HG02571 (cell line): ENCODE measurements at regions not wholly inside any gene's neighbourhood (a gene's known extent, or its start where the extent isn't known, plus 50 kb on each side); places are given as distances from the start of the nearest gene placed in this dataset.
"Not testable (repeated sequence)": the region's sequence is repeated elsewhere in the genome, so short reads cannot be mapped to it uniquely, and the experiment has no call there.

ENCODE experiments used
- ATAC-seq: cut with Tn5 transposase; IDR thresholded peaks from one replicate; pipeline ENCODE4 v1.9.1; 2021; ENCODE audit warnings: mild to moderate bottlenecking, moderate library complexity; ENCODE audit not compliant: unreplicated experiment

GRCh38 chr13:109408591-109409382, 377.6 kb downstream of the IRS2 start:
- no peak for ATAC-seq

GRCh38 chr13:109406376-109406992, 379.9 kb downstream of the IRS2 start:
- no peak for ATAC-seq

GRCh38 chr13:109403012-109403421, 383.4 kb downstream of the IRS2 start:
- ATAC-seq, result no peak

GRCh38 chr13:109401891-109402290, 384.5 kb downstream of the IRS2 start:
- ATAC-seq, result no peak

- no peak for ATAC-seq
Measured at GRCh38 chr13:109401307-109401706, 385.1 kb downstream of the IRS2 start.

- ATAC-seq, result no peak
Measured at GRCh38 chr13:109400624-109401257, 385.6 kb downstream of the IRS2 start.

- ATAC-seq, result no peak
Measured at GRCh38 chr13:109400209-109400608, 386.2 kb downstream of the IRS2 start.

GRCh38 chr13:109398071-109398470, 388.3 kb downstream of the IRS2 start:
- ATAC-seq, result not testable (repeated sequence)

- ATAC-seq, result no peak
Measured at GRCh38 chr13:109397285-109397684, 389.1 kb downstream of the IRS2 start.

- ATAC-seq, result no peak
Measured at GRCh38 chr13:109396266-109396665, 390.1 kb downstream of the IRS2 start.

- no peak for ATAC-seq
Measured at GRCh38 chr13:109395014-109395413, 391.4 kb downstream of the IRS2 start.

- no peak for ATAC-seq
Measured at GRCh38 chr13:109394311-109394988, 391.9 kb downstream of the IRS2 start.

- ATAC-seq, result no peak
Measured at GRCh38 chr13:109393045-109393444, 393.3 kb downstream of the IRS2 start.

- no peak for ATAC-seq
Measured at GRCh38 chr13:109390391-109390790, 396.0 kb downstream of the IRS2 start.

- ATAC-seq, result no peak
Measured at GRCh38 chr13:109389892-109390345, 396.5 kb downstream of the IRS2 start.

- ATAC-seq, result no peak
Measured at GRCh38 chr13:109389456-109389855, 396.9 kb downstream of the IRS2 start.

- no peak for ATAC-seq
Measured at GRCh38 chr13:109387471-109387870, 398.9 kb downstream of the IRS2 start.

GRCh38 chr13:109385242-109385560, 401.2 kb downstream of the IRS2 start:
- ATAC-seq, result no peak

GRCh38 chr13:109384491-109385241, 401.7 kb downstream of the IRS2 start:
- ATAC-seq, result no peak

GRCh38 chr13:109383683-109384082, 402.7 kb downstream of the IRS2 start:
- ATAC-seq, result no peak
